MCF 10A (cell line): ENCODE measurements at regions not wholly inside any gene's neighbourhood (a gene's known extent, or its start where the extent isn't known, plus 50 kb on each side); places are given as distances from the start of the nearest gene placed in this dataset.

Experiments
- BruUV-seq: library from RNA; stranded (reverse); fragments of 400-500 nt; replicated peaks from 2 replicates; lab custom pipeline; 2021; lab: Mats Ljungman, UMichigan
- CTCF ChIA-PET: fragments of 300-600 bp; sonication (Branson Sonifier 250); formaldehyde crosslinking; extraction: SDS; loops from one replicate; lab custom pipeline; 2021; ENCODE audit warnings: antibody characterized with exemption, inconsistent platforms; lab: Yijun Ruan, JAX
- POLR2A ChIA-PET: fragments of 300-600, 350-650 bp; sonication (Branson Sonifier 250); formaldehyde crosslinking; extraction: SDS; loops from one replicate; lab custom pipeline; 2020; ENCODE audit warnings: antibody characterized with exemption, inconsistent platforms; lab: Yijun Ruan, JAX
- DNase-seq: peaks from one replicate; pipeline ENCODE4 v3.0.0-alpha.2; 2018; ENCODE audit not compliant: unreplicated experiment
- H3K27ac Mint-ChIP-seq: one replicate; pipeline ENCODE4 v1.8.0; 2022; ENCODE audit warnings: mild to moderate bottlenecking, low read depth, mixed read lengths; ENCODE audit not compliant: unreplicated experiment
- H3K27me3 Mint-ChIP-seq: one replicate; pipeline ENCODE4 v1.8.0; 2022; ENCODE audit warnings: mixed read lengths; ENCODE audit not compliant: insufficient read depth, unreplicated experiment
- H3K36me3 Mint-ChIP-seq: one replicate; pipeline ENCODE4 v1.8.0; 2022; ENCODE audit warnings: mild to moderate bottlenecking, moderate library complexity, mixed read lengths; ENCODE audit not compliant: insufficient read depth, unreplicated experiment
- H3K4me1 Mint-ChIP-seq: one replicate; pipeline ENCODE4 v1.8.0; 2022; ENCODE audit warnings: mixed read lengths; ENCODE audit not compliant: insufficient read depth, unreplicated experiment
- H3K4me3 Mint-ChIP-seq: one replicate; pipeline ENCODE4 v1.8.0; 2022; ENCODE audit warnings: mild to moderate bottlenecking, moderate library complexity, mixed read lengths; ENCODE audit not compliant: unreplicated experiment
- H3K9me3 Mint-ChIP-seq: one replicate; pipeline ENCODE4 v1.8.0; 2022; ENCODE audit warnings: mixed read lengths; ENCODE audit not compliant: unreplicated experiment
- CTCF ChIP-seq: fragments of 200-600 bp; IDR thresholded peaks from one replicate; pipeline ENCODE4 v1.8.0; 2022; ENCODE audit warnings: antibody characterized with exemption, mild to moderate bottlenecking; ENCODE audit not compliant: unreplicated experiment
- intact Hi-C: fragments of 100-400 bp; cut with micrococcal nuclease; formaldehyde crosslinking; loops from 2 replicates; pipeline ENCODE4 v1.14.1; 2022

- Mint-ChIP-seq H3K27me3 (peaks cover 33% of the 10 kb centered on the region), H3K27ac (no peak overlapping the region), H3K4me1 (no peaks in the 10 kb centered on the region), H3K4me3 (no peak overlapping the region), H3K9me3 (no peaks in the 10 kb centered on the region), H3K36me3 (no peaks in the 10 kb centered on the region)
- intact Hi-C loops, result no loop called here
- POLR2A ChIA-PET, result interaction anchor here (0.7 kb wide), 1 partner anchor 1204 kb away, joined by 3 read pairs; no protein-coding TSS in a partner anchor
- no TSS peak for BruUV-seq
- CTCF ChIA-PET, result no interaction called here
- no peak for DNase-seq
- no peak for TF ChIP-seq CTCF
Observed at GRCh38 chr2:204205538-204205937, 269.0 kb downstream of the ICOS start.

GRCh38 chr2:204207866-204208265, 271.3 kb downstream of the ICOS start:
- POLR2A ChIA-PET, result no interaction called here
- no peak for DNase-seq

GRCh38 chr2:204213588-204213987, 277.0 kb downstream of the ICOS start:
- CTCF ChIA-PET, result no interaction called here
- peaks cover 20% of the 10 kb centered on the region for H3K9me3 Mint-ChIP-seq

More at GRCh38 chr2:204207866-204208265, 271.3 kb downstream of the ICOS start:
- Mint-ChIP-seq H3K27ac (no peak overlapping the region), H3K4me1 (no peaks in the 10 kb centered on the region), H3K9me3 (no peaks in the 10 kb centered on the region), H3K4me3 (no peak overlapping the region), H3K36me3 (no peaks in the 10 kb centered on the region), H3K27me3 (peaks cover 23% of the 10 kb centered on the region)
- CTCF ChIA-PET, result interaction anchor here (1.2 kb wide), 1 partner anchor 19 kb away, joined by 3 read pairs; no protein-coding TSS in a partner anchor
- intact Hi-C loops, result no loop called here
- TF ChIP-seq CTCF, result no peak
- no TSS peak for BruUV-seq

GRCh38 chr2:204218040-204218439, 281.5 kb downstream of the ICOS start:
- Mint-ChIP-seq H3K9me3 (peaks cover 20% of the 10 kb centered on the region), H3K36me3 (no peaks in the 10 kb centered on the region), H3K27ac (no peak overlapping the region), H3K4me3 (no peak overlapping the region), H3K4me1 (no peaks in the 10 kb centered on the region), H3K27me3 (no peaks in the 10 kb centered on the region)
- POLR2A ChIA-PET, result no interaction called here
- BruUV-seq, result no TSS peak
- no peak for TF ChIP-seq CTCF
- CTCF ChIA-PET, result no interaction called here
- intact Hi-C loops, result no loop called here
- DNase-seq, result no peak

More at GRCh38 chr2:204213588-204213987, 277.0 kb downstream of the ICOS start:
- no peak for DNase-seq
- Mint-ChIP-seq H3K4me3 (no peak overlapping the region), H3K27ac (no peak overlapping the region), H3K27me3 (no peaks in the 10 kb centered on the region), H3K4me1 (no peaks in the 10 kb centered on the region), H3K36me3 (no peaks in the 10 kb centered on the region)
- TF ChIP-seq CTCF, result no peak
- POLR2A ChIA-PET, result interaction anchor here (0.6 kb wide), 2 partner anchors 28 to 1712 kb away, joined by 4 to 5 read pairs; no protein-coding TSS in a partner anchor
- intact Hi-C loops, result no loop called here
- BruUV-seq, result no TSS peak
